IPS-NIHi7 (cell line): ENCODE measurements at regions not wholly inside any gene's neighbourhood (a gene's known extent, or its start where the extent isn't known, plus 50 kb on each side); places are given as distances from the start of the nearest gene placed in this dataset.

Source experiments
- DNase-seq: peaks from one replicate; pipeline ENCODE4 v3.0.0; 2012; ENCODE audit warnings: mixed read lengths; ENCODE audit errors: extremely low spot score

DNA sequence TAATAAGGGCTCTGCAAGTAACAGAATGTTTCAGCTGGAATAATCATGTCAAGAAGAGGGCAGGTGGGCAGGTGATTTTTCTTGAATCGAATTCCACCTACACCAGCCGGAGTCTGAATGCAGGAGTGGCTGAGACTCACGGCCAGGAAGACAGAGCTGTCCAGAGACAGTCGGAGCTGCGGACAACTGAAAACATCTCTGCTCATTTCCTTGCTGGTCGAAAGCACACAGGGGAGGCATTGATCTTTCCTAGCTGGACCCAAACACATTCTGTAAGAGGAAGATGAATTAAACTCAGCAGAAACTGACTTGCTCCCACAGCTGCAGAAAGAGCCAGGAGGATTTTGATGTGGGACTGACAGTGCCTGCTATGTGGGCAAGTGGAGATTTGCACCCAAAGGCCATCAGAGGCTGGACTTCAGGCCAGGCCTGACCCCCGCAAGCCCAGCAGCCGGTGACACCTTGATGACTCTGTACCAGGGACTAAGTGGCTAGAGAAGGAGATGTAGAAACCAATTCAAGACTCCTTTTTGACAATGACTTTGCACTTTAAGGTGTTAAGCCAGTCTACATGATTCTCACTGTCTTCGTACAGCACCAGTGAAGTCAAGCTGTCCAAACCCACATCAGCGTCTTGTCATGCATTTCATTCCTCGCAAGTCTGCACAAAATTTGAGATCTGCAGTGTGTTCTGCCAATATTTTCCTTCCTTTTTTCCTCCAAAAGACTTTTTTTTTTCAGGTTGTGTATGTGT, 169.4 kb downstream of the TEX36 start:
- no peak for DNase-seq

DNA sequence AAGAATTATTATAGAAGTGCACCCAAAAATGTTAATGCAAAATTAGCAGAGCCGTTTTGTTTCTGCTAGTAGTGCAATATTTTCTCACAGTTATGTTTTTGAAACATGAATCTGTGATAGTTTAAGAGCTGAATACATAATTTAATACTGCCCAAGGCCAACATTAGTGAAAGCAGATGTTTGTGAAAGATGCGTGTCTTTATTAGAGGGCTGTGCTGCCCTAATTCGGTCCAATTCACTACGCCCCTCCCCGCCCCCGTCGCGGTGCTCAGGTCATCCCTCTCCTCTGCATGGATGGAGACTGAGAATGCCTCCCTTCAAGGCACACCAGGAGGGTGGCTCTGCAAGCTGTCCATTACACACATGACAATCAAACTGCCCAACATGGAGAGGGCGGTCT, 172.0 kb downstream of the TEX36 start:
- DNase-seq, result no peak

DNA sequence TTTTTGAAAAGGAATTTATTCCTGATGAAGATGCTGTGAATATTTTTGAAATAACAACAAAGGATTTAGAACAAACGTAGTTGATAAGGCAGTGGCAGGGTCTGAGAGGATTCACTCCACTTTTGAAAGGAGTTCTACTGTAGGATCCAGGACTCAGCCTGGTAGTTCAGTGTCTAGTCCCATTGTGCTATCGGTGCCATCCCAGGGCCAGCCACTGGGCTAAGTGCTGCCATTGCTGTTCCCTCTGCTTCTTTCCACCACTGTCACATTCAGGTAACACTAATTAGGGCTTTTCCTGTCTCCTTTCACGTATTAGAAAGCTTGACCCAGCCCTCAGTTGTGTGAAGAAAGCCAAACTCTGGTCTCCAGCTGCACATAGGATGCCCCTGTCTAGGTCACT, 177.3 kb downstream of the TEX36 start:
- no peak for DNase-seq

DNA sequence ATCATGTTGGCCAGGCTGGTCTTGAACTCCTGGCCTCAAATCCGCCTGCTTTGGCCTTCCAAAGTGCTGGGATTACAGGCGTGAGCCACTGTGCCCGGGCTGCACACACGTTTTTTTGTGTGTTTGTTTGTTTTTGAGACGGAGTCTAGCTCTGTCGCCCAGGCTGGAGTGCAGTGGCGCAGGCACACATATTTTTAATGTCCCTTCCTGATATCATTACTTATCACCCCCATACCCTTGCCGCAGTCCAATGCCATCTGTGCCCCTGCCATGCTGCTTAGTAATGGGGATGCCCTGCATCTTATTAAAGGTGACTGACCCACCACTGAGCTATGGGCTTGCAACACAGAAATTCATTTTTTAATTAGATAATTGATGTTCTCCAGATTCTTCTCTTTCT, 180.7 kb downstream of the TEX36 start:
- no peak for DNase-seq

DNA sequence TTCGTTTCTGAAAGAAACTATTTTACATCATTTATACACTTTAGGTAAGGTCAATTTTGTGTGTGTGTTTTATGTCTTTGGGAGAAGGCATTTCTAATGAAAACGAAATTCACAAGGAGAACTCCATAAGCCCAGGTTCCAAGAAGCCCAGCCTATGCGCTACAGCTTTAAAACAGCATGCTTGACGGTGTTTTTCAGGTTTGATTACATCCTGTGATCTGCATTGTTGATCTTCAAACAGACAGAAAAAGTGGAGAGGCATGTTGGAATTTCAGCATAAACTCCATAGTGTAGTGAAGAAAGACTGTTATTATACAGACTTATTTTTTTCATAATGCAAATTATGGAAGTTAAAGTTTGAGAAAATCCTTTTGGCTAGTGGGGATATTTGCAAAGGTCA, 187.6 kb downstream of the TEX36 start:
- no peak for DNase-seq

DNA sequence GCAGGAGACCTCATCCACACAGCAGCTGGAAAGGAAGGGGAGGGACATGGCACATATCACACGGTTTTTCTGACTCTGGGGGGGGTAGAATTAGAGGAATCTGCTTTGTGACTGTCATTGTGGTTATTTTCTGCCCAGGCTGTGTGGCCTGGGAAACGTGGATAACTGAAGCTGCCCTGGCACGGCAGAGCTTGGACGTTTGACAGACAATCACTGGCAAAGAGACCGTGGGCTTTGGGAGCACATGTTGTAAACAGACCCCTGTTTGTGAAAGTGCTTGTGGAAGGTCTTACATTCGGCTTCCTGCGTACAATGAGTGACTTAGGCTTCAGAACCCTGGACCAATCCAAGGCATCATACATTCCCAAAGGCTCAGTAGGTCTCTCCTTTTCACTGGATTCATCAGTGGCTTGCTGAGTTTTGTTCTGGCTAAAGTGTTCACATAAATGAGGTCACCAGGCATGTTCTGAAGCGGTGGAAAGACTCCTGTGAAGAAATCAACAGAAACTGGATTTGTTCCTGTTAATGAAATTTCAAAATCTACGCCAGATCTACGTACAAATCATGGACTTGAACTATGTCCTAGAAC, 188.2 kb downstream of the TEX36 start:
- no peak for DNase-seq

DNA sequence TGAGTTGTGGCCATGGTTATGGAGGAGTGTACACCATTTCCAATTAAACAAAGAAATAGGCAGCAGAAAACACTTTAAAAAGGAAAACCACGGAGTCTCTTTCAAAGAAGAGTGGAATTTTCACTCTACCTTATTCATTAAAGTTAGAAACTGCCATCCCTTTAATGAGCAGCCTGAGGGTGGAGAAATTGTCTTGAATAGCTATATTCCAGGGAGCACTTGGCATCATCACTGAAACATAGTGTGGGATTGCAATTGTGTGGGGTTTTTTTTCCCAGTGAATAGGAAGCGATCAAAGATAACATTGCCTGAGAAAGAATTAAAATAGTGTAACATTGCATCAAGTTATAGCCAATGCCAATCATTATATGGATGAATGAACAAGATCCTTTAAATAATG, 191.6 kb downstream of the TEX36 start:
- DNase-seq, result no peak

DNA sequence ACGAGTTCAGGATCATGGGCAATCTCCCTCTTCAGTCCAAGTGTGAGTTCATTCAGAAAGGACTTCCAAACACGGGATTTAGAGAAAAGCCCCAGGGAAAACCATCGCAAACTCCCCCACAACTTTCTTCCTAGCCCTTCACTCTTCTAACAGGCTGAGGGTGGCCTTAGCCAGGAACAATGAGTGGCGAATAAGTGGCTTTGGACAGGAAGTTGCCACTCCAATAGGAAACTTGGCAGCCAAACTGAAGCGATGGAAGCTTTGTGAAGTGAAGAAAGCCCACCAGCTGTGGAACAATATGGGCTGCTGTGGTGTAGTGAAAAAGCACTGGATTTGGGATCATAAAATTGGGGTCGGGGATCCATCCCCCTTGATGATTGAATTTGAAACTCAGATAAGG, 193.2 kb downstream of the TEX36 start:
- DNase-seq, result no peak

DNA sequence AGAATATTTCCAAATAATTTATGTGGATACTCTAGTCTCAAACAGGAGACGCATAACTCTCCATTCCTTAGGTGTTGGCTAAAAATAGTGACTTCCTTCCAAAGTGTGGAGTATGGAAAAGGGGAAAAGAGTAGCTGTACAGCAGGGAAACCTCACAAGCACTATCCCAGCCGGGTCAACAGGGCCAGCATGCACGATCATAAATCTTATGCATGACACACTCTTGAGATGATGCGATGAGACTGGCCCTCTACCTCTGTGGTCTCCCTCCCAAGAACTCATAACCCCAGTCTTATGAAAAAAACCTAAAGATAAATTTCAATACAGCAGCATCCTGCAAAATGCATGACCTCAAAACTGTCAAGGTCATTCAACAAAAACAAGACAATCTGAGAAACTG, 197.3 kb downstream of the TEX36 start:
- no peak for DNase-seq

DNA sequence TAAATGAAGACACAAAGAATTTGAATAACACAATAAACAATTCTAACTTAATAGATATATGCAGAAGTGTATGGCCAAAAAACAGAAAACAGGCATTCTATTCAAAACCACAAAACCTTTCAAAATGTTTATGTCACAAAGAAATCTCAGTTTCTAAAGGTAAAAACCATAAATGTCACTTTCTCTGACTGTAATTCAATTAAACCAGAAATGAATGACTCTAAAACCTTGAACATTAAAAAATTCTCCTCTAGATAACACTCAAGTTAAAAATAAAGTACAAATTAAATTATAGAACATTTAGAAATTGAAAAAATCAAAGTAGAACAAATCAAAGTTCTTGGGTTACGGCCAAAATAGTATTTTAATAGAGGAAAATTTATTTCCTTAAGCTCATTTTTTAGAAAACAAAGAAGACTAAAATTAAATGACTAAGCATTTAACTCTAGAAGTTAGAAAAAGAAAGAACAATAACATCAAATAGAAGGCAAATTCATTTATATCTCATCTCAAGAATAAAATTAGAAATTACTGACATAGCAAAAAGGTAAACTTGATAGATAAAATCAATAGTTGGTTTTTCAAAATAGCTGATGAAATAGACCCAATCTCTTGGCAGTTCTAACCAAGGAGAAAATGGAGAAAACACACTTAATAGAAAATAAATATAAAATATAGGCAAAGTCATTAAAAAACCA, 198.8 kb downstream of the TEX36 start:
- no peak for DNase-seq

DNA sequence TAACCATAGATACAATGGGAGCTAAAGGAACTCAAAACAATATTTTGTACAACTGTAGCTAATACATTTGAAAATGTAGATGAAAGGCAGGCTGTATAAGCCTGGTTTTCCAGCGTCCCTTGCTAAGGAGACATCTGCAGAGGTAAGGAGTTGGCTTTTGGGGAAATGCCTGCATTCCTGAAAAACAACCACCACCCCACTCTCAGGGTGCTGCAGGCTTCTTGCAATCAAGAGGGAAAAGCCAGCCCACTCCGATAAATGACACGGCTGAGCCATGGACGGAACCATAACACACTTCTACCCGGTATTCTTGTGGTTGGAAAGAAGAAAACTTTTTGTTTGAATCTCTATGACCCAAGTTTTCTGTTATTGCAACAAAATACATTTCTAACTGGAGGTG, 200.3 kb downstream of the TEX36 start:
- no peak for DNase-seq

DNA sequence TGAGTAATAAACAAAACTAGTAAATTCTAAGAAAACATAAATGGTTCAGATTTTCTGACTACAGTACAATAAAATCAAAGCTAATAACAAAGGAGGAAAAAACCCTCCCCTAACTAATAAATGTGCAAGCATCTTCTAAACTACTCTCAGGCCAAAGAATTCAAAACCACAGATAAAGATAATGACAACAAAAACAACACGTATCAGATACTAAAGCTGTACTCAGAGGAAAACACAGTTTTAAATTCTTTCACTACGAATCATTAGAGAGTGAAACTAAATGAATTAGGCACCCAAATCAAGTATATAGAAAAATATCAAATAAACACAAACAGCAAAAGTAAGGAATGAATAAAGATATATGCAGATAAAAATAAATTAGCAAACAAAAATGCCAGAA, 200.9 kb downstream of the TEX36 start:
- no peak for DNase-seq

DNA sequence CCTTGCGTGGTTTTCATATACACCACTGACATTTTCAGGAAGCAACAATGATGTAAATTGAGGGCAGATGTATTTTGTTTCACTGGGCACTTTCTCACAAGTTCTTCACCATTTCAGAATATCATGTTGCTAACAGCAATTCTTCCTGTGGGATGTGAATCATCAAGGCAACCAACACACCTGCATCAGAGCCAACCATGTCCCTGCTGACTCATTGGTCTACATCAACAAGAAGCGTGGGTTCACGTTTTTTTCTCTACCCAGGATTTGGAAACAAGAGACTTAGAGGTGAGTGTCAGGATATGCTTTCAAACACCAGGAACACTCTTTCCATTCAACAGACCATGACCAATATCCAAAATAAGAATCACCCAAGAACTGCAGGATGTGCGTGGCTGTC, 203.9 kb downstream of the TEX36 start:
- no peak for DNase-seq

DNA sequence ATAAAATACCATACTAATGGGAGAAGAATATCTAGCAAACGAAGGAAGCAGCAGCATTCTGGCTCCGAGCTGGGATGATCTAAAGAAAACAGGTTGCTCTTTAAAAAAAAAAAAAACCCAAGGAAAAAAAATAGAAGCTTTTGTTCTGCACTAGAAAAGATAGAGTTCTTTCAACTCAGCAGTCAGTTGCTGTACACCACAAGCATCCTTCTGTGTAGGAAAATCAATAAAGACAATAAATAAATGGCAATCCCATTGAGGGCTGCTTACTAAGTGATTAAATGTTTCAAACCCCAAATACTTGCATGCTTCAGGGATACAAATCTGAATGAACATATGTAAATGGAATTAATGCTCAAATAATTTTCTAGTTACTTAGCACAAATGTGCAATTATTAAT, 207.1 kb downstream of the TEX36 start:
- DNase-seq, result no peak

DNA sequence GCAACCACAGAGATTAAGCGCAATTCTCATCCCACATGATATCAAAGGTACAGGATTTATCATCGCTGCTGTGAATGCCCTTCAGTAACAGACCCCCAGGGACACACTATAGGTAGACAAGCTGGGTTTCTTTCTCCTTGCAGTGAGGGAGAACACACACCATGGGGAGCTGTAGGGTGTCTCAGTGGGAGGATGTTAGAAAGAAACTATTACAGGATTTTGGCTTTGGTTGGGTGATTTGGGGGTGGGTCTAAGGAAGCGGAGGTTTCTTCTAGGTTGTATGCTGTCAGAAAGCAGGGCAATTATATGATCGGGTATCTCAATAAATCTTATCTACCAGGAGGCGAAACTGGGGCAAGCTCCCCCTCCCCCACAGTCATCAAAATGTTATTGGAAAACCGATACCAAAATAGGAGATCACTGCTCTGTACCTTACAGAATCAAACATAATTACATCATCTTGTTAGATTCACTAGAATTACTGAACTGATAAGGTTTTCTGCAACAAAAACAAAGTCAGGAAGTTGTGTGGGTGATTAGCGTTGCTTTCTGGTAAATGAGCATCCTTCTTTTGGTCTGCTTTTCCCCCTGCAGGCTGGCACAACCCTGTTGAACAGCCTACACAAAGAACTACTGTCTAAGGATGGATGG, 209.7 kb downstream of the TEX36 start:
- no peak for DNase-seq

DNA sequence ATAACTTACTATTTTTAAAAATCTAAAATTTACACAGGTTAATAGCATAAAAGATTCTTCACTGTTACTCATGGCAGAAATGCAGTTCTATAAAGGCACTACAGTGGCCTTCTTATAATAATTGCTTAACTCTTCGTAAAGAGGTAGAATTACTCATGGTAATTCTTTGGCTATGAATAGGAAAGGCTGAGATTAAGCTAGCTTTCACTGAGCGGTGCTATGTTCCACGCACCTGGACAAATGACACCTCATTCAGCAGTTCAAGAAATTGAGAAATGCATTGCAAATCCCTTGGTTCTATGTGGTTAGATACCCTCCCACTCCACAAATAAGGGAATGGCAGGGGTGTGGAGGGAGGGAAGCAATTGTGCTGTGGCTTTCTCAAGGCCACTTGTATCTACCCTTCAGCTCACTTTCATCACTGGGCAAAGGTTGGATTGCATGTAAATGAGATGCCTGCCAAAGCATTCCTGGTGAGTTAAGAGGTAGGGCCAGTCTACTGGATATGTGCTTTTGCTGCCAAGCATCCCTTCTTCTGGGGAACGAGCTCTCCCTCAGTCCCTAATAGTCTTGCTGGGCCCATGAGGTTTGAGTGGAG, 210.9 kb downstream of the TEX36 start:
- DNase-seq, result no peak

DNA sequence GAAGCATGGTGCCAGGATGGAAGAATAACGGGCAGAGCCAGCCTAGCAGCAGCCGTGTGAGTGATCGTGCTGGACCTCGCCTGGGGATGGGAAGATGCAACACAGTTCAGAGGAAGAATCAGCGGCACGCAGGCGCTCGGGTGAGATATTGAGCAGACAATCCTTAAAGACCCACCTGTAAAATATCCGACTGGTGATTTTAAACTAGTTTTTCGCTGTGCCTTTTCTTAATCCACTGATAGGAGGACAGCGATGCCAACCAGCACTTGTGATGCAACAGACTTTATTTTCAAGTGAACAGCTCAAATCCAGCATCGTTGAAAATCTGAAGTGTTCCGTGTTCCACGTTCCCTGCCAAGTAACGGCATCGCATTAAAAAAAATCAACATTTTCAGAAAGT, 214.7 kb downstream of the TEX36 start:
- DNase-seq, result no peak

DNA sequence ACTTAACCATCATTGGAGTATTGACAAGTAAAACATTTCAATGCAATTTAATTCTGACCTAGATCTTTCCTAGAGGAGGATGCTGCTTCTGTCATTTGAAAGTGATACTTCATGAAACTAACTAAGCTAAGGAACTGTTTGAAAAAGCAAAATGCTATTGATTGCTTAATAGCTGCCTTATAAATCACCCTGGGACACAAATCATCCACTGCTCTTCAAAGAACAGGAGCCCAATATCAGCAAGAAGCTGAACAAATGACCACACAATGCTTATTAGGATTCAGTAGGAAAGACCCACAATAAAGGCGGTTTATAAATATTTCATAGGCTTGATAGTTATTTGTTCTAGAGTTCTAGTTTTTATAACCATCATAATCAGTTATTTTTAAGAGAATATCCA, 216.3 kb downstream of the TEX36 start:
- DNase-seq, result no peak

DNA sequence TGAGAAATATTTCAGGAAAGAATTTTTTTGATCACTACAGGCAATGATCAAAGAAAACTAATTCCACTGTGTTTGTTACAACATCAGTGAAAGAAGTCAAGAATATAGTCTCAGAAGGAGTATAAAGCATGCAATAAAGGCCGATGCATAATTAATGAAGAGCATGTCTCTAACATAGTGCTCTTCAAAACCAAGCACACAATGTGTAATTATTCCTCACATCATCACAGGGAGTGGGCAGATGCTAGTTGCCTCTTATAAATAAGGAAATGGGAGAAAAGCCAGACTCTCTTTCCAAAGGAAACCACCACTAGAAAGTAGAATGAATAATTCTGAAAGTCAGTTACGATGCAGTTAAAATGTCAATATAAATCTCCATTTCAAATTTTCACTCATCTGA, 220.1 kb downstream of the TEX36 start:
- DNase-seq, result no peak

DNA sequence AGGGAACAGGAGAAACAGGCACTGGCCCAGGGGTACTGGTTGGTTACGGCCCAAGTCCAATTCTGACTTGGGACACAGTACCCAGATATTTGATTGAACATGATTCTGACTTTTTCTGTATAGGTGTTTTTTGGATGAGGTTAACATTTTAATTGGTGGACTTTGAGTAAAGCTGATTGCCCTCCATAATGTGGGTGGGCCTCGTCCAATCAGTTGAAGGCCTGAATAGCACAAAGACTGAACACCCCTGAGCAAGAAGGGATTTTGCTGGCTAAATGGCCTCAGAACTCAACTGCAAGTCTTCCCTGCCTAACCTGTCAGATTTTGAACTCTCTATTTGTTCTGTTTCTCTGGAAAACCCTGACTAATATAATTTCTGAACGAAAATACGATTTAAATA, 222.6 kb downstream of the TEX36 start:
- no peak for DNase-seq

DNA sequence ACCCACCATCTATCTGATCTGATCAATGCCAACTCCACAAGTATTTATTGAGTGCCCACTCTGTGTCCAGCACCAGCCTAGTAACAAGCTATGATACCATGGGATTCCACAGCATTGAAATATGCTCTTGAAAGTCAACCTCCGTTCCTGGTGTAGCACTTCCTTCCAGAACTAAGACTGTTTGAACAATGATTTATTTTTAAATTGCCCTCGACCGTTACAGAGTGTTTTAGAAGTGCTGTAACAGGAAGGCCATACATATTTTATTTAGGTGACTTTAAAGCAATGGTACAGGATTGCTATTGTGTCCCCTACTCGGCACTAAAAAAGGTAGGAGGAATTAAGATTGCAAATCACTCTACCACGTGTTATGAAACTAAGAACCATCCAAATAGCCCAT, 225.6 kb downstream of the TEX36 start:
- DNase-seq, result no peak

DNA sequence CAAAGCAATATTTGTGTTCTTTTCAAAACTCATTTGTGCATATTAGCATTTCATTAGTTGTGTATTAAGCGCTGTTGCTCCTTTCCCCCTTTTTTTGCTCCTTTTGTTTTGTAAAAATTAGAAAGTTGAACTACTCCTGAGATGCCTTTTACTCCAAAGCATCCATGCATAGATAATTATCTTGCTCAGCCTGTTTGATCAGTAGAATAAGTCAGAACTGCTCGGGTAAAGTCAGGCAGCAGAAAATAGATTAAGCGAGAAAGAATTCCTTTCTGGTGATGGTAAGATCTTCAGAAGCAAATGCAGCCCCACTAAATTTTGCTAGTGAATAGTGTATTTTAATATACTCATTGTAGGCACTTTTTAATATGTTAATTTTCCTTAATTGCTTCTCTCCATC, 227.1 kb downstream of the TEX36 start:
- no peak for DNase-seq
